ENCODE measurements at regions not wholly inside any gene's neighbourhood (a gene's known extent, or its start where the extent isn't known, plus 50 kb on each side); places are given as distances from the start of the nearest gene placed in this dataset.

- TF ChIP-seq EZH2 (IDR thresholded peaks at IDR 0.05; ENCODE audit: insufficient read depth, poor library complexity, severe bottlenecking), result no peak
- TF ChIP-seq EZH2phosphoT487 (IDR thresholded peaks at IDR 0.05; ENCODE audit: insufficient read depth, low read depth), result no peak
These were observed 143.6 kb downstream of the MAFB start for GRCh38 chr20:40545478-40545877.
